ENCODE measurements at regions not wholly inside any gene's neighbourhood (a gene's known extent, or its start where the extent isn't known, plus 50 kb on each side); places are given as distances from the start of the nearest gene placed in this dataset.

DNA sequence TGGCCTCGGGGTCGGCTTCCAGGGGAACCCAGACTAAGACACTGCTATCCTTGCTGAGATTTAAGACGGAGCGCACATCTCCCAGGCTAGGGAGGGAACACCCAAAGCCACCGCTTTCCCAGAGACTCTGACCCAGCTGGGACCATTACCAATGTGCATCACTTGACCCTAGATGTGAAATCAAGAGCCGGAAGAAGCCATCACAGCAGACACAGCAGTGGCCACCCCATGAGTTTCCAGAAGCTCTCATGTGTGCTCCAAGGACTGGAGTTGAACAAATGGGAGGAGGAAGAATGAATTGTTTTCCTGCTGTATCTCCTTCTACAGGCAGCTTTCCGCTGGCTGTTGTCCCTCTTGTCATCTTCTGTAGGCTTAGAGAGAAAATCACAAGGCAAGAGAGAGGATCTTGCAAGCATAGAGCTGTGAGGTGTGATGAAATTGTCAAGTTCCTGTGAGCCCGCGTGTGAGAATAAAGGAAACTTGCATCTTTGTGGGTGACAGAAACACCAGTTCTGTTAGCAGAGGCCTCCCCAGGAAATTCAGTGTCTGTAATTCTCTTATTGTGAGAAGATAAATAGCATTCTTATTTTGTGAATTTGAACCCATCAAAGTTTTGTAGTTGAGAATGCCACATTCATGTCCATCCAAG, 711.8 kb downstream of the UQCRFS1 start:
- H3K9me3 Mint-ChIP-seq (ENCODE audit: low read depth) = no peaks in the 10 kb centered on the region
- H3K36me3 Mint-ChIP-seq (ENCODE audit: low read depth) = no peaks in the 10 kb centered on the region
- ChIA-PET CTCF (interaction anchor here (0.6 to 1.0 kb wide), 2 partner anchors 35 to 287 kb away, joined by 3 to 4 read pairs; no protein-coding TSS in a partner anchor), POLR2A (no interaction called here)
- no peak overlapping the region for H3K27ac Mint-ChIP-seq
- DNase-seq (no peak), ATAC-seq (no peak)
- no peak overlapping the region for H3K4me3 Mint-ChIP-seq
- intact Hi-C loops (cut with DNase I, micrococcal nuclease) = no loop called here
- H3K4me1 Mint-ChIP-seq = peaks cover 15% of the 10 kb centered on the region
- no peaks in the 10 kb centered on the region for H3K27me3 Mint-ChIP-seq

DNA sequence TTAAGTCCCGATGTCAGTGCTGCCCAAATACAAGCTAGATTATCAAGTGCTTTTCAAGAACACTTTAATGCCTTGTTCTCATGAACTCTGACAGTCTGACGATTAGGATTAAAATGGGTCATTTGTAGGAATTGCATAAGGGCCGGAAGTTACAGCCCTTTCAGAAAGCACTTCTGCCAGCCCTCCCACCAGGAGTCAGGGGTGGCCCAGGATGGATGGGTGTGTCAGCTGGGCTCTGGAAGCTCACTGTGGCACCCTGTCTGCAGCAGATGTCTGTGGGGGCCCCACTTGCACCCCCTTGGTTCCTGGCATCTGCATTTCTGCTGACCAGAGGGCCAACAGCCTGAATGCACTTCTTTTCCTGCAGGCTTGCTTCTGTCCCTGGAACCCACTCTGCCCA, 712.7 kb downstream of the UQCRFS1 start:
- no peak overlapping the region for H3K4me3 Mint-ChIP-seq
- DNase-seq (no peak), ATAC-seq (no peak)
- ChIA-PET CTCF (interaction anchor here (1.0 kb wide), 1 partner anchor 34 kb away, joined by 3 read pairs; no protein-coding TSS in a partner anchor), POLR2A (no interaction called here)
- no peaks in the 10 kb centered on the region for H3K36me3 Mint-ChIP-seq (ENCODE audit: low read depth)
- intact Hi-C loops (cut with DNase I, micrococcal nuclease) = no loop called here
- H3K4me1 Mint-ChIP-seq = peaks cover 15% of the 10 kb centered on the region
- H3K9me3 Mint-ChIP-seq (ENCODE audit: low read depth) = no peaks in the 10 kb centered on the region
- H3K27ac Mint-ChIP-seq = no peak overlapping the region
- H3K27me3 Mint-ChIP-seq = no peaks in the 10 kb centered on the region

GRCh38 chr19:28498404-28498976, 714.5 kb downstream of the UQCRFS1 start:
- no peak overlapping the region for H3K4me3 Mint-ChIP-seq
- intact Hi-C loops (cut with DNase I, micrococcal nuclease) = no loop called here

DNA sequence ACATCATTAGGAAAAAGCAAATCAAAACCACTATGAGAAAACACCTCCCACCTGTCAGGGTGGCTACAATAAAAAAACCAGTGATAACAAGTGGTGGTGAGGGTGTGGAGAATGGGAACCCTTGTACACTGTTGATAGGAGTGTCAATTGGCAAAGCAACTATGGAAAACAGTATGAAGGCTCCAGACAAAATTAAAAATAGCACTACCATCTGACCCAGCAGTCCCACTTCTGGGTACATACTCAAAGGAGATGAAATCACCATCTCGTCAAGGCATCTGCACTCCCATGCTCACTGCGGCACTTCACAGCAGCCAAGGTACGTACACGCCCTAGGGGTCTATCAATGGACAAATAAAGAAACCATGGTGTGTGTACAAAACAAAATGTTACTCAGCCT, 715.1 kb downstream of the UQCRFS1 start:
- H3K27ac Mint-ChIP-seq = no peak overlapping the region
- no peaks in the 10 kb centered on the region for H3K36me3 Mint-ChIP-seq (ENCODE audit: low read depth)
- POLR2A ChIA-PET = no interaction called here
- peaks cover 15% of the 10 kb centered on the region for H3K4me1 Mint-ChIP-seq
- no peaks in the 10 kb centered on the region for H3K27me3 Mint-ChIP-seq
- CTCF ChIA-PET = no interaction called here
- intact Hi-C loops (cut with DNase I, micrococcal nuclease) = no loop called here
- H3K4me3 Mint-ChIP-seq = no peak overlapping the region
- H3K9me3 Mint-ChIP-seq (ENCODE audit: low read depth) = no peaks in the 10 kb centered on the region
- no peak for ATAC-seq
- DNase-seq = no peak

More at GRCh38 chr19:28498404-28498976, 714.5 kb downstream of the UQCRFS1 start:
- Mint-ChIP-seq H3K27ac (no peak overlapping the region), H3K36me3 (ENCODE audit: low read depth) (no peaks in the 10 kb centered on the region), H3K27me3 (no peaks in the 10 kb centered on the region), H3K9me3 (ENCODE audit: low read depth) (no peaks in the 10 kb centered on the region), H3K4me1 (peaks cover 15% of the 10 kb centered on the region)
- ChIA-PET CTCF (no interaction called here), POLR2A (no interaction called here)
- ATAC-seq = no peak
- DNase-seq = no peak

GRCh38 chr19:28497137-28497536, 715.8 kb downstream of the UQCRFS1 start:
- H3K36me3 Mint-ChIP-seq (ENCODE audit: low read depth) = no peaks in the 10 kb centered on the region
- ATAC-seq (no peak), DNase-seq (no peak)
- CTCF ChIA-PET = no interaction called here
- H3K4me1 Mint-ChIP-seq = peaks cover 13% of the 10 kb centered on the region
- no peaks in the 10 kb centered on the region for H3K27me3 Mint-ChIP-seq
- intact Hi-C loops (cut with DNase I, micrococcal nuclease) = no loop called here
- H3K4me3 Mint-ChIP-seq = no peak overlapping the region
- POLR2A ChIA-PET = no interaction called here
- no peak overlapping the region for H3K27ac Mint-ChIP-seq
- no peaks in the 10 kb centered on the region for H3K9me3 Mint-ChIP-seq (ENCODE audit: low read depth)

- Mint-ChIP-seq H3K4me3 (no peak overlapping the region), H3K4me1 (no peaks in the 10 kb centered on the region), H3K9me3 (ENCODE audit: low read depth) (no peaks in the 10 kb centered on the region), H3K36me3 (ENCODE audit: low read depth) (no peaks in the 10 kb centered on the region), H3K27ac (no peak overlapping the region), H3K27me3 (no peaks in the 10 kb centered on the region)
- intact Hi-C loops (cut with DNase I, micrococcal nuclease) = no loop called here
- ChIA-PET POLR2A (no interaction called here), CTCF (no interaction called here)
- DNase-seq = no peak
- ATAC-seq = no peak
Measured at GRCh38 chr19:28495046-28495445, 717.9 kb downstream of the UQCRFS1 start.

DNA sequence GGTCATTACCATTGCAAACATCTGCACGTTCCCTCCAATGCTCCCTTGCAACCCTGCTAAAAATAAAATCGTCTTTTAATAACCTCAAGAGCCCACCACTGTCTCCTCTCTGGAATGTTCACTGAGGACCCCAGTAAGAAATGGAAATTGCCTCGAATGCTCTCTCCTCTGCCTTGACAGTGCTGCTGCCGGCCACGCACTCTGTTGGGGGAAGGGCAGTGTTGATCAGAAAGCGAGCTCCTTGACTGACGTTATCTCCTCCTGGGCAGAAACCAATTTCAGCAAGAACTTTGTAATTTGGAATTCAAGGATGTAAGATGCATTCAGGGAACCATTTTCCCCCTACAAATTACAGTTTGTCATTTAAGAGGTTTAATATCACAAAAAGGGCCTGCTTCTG, 718.5 kb downstream of the UQCRFS1 start:
- Mint-ChIP-seq H3K27me3 (no peaks in the 10 kb centered on the region), H3K27ac (no peak overlapping the region), H3K36me3 (ENCODE audit: low read depth) (no peaks in the 10 kb centered on the region), H3K4me1 (no peaks in the 10 kb centered on the region), H3K4me3 (no peak overlapping the region), H3K9me3 (ENCODE audit: low read depth) (no peaks in the 10 kb centered on the region)
- no peak for DNase-seq
- ChIA-PET CTCF (no interaction called here), POLR2A (no interaction called here)
- no peak for ATAC-seq
- intact Hi-C loops (cut with DNase I, micrococcal nuclease) = no loop called here

- no peak overlapping the region for H3K4me3 Mint-ChIP-seq
- no peaks in the 10 kb centered on the region for H3K27me3 Mint-ChIP-seq
- H3K4me1 Mint-ChIP-seq = no peaks in the 10 kb centered on the region
- DNase-seq (no peak), ATAC-seq (no peak)
- CTCF ChIA-PET = no interaction called here
- no peaks in the 10 kb centered on the region for H3K36me3 Mint-ChIP-seq (ENCODE audit: low read depth)
- intact Hi-C loops (cut with DNase I, micrococcal nuclease) = no loop called here
- no peak overlapping the region for H3K27ac Mint-ChIP-seq
- H3K9me3 Mint-ChIP-seq (ENCODE audit: low read depth) = no peaks in the 10 kb centered on the region
- POLR2A ChIA-PET = no interaction called here
Measured at GRCh38 chr19:28493884-28494283, 719.1 kb downstream of the UQCRFS1 start.

DNA sequence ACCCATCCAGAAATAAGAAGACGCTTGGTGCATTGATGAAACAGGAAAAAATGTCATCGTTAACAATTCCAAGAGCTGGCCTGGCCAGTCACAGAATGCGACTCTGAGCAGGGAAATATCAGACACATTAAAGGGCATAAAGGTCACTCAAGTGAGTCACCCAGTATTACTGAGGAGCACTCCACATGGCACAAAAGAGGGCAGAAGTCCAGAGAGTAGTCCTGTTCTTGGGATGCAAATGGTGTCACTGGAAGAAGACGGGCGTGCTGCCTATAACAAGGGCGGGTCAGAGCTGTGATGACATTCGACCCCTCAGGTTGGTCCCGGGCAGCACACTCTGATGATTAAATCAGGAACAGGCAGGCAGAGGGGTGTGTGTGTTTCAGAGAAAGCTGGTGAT, 720.3 kb downstream of the UQCRFS1 start:
- Mint-ChIP-seq H3K4me1 (peaks cover 1% of the 10 kb centered on the region), H3K4me3 (no peak overlapping the region), H3K9me3 (ENCODE audit: low read depth) (no peaks in the 10 kb centered on the region), H3K27ac (no peak overlapping the region), H3K27me3 (no peaks in the 10 kb centered on the region), H3K36me3 (ENCODE audit: low read depth) (no peaks in the 10 kb centered on the region)
- ATAC-seq (no peak), DNase-seq (no peak)
- intact Hi-C loops (cut with DNase I, micrococcal nuclease) = no loop called here
- ChIA-PET POLR2A (no interaction called here), CTCF (interaction anchor here (0.7 kb wide), 3 partner anchors 32 to 112 kb away, joined by 3 to 4 read pairs (median 3); no protein-coding TSS in a partner anchor)

DNA sequence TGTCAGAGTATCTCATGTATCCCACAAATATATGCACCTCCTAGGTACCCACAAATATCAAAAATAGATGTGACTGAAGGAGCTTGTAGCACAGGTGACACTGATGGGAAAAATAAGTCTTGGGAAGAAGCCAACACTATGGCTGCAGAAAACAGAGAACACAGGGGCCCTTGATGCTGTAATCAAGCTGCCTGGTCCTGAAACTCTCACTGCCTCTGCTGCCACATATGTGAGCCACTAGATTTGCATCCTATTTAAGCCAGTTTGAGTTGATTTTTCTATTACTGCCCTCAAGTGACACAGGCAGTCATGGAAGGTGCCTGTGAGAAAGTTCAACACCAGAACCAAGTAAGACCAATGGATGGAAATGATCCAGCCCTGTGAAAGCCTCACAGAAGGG, 720.8 kb downstream of the UQCRFS1 start:
- Mint-ChIP-seq H3K27ac (no peak overlapping the region), H3K9me3 (ENCODE audit: low read depth) (no peaks in the 10 kb centered on the region), H3K4me1 (peaks cover 4% of the 10 kb centered on the region), H3K36me3 (ENCODE audit: low read depth) (no peaks in the 10 kb centered on the region), H3K4me3 (no peak overlapping the region), H3K27me3 (no peaks in the 10 kb centered on the region)
- CTCF ChIA-PET = interaction anchor here (0.7 kb wide), 1 partner anchor 32 kb away, joined by 3 read pairs; no protein-coding TSS in a partner anchor
- intact Hi-C loops (cut with DNase I, micrococcal nuclease) = no loop called here
- POLR2A ChIA-PET = no interaction called here
- DNase-seq = no peak
- ATAC-seq = no peak

- intact Hi-C loops (cut with DNase I, micrococcal nuclease) = no loop called here
- H3K4me3 Mint-ChIP-seq = no peak overlapping the region
- H3K9me3 Mint-ChIP-seq (ENCODE audit: low read depth) = no peaks in the 10 kb centered on the region
- ATAC-seq (no peak), DNase-seq (no peak)
- CTCF ChIA-PET = no interaction called here
- H3K4me1 Mint-ChIP-seq = peaks cover 4% of the 10 kb centered on the region
- H3K27ac Mint-ChIP-seq = no peak overlapping the region
- no peaks in the 10 kb centered on the region for H3K27me3 Mint-ChIP-seq
- no peaks in the 10 kb centered on the region for H3K36me3 Mint-ChIP-seq (ENCODE audit: low read depth)
- POLR2A ChIA-PET = no interaction called here
Measured at GRCh38 chr19:28489776-28490175, 723.2 kb downstream of the UQCRFS1 start.

DNA sequence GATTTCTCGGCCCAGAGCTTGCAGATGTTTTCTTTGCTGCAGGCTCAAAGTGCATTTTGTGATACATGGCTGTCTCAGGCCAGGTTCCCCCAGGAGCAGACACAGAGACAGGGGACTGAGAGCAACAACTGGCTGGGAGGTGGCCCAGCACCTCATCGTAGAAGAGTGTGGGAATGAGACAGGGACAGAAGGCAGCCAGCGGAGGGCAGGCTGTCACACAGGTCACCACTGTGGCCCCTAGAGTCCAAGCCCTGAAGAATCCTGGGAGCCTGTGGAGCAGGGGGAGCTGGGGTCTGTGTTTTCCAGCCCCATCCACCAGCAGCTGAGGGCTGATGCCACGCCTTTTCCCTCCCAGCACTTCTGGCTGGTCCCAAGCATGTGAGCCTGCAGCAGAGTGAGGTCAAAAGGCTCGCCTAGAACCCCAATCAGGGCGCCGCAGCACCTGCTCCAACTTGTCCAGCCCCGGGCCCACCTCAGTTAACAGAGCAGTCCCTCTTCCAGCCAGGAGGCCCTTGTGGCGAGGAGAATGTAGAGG, 723.8 kb downstream of the UQCRFS1 start:
- DNase-seq = no peak
- ChIA-PET CTCF (no interaction called here), POLR2A (no interaction called here)
- H3K27ac Mint-ChIP-seq = no peak overlapping the region
- no peaks in the 10 kb centered on the region for H3K36me3 Mint-ChIP-seq (ENCODE audit: low read depth)
- no peaks in the 10 kb centered on the region for H3K9me3 Mint-ChIP-seq (ENCODE audit: low read depth)
- H3K4me3 Mint-ChIP-seq = no peak overlapping the region
- ATAC-seq = no peak
- H3K4me1 Mint-ChIP-seq = peaks cover 4% of the 10 kb centered on the region
- intact Hi-C loops (cut with DNase I, micrococcal nuclease) = no loop called here
- no peaks in the 10 kb centered on the region for H3K27me3 Mint-ChIP-seq
